Endothelial cell of umbilical vein (primary cell): ENCODE measurements at regions not wholly inside any gene's neighbourhood (a gene's known extent, or its start where the extent isn't known, plus 50 kb on each side); places are given as distances from the start of the nearest gene placed in this dataset.

Experiments
- BruUV-seq: library from RNA; stranded (reverse); fragments of 400-500 nt; replicated peaks from 2 replicates; lab custom pipeline; 2021; lab: Mats Ljungman, UMichigan
- CTCF ChIA-PET: fragments of 300-600, 350-600 bp; sonication (Branson Sonifier 250); formaldehyde crosslinking; loops from one replicate; lab custom pipeline; 2021; ENCODE audit warnings: antibody characterized with exemption, inconsistent platforms; lab: Charles Lee
- POLR2A ChIA-PET: fragments of 300-600, 350-600 bp; sonication (Branson Sonifier 250); formaldehyde crosslinking; loops from one replicate; lab custom pipeline; 2021; ENCODE audit warnings: antibody characterized with exemption, inconsistent platforms; lab: Charles Lee
- DNase-seq: peaks from one replicate; pipeline ENCODE4 v3.0.0-alpha.2; 2011; ENCODE audit warnings: low read depth, low spot score
- FAIRE-seq: peaks from 2 replicates; lab custom pipeline; 2011; peaks lifted over from hg19 to GRCh38; lab: Jason Lieb, UNC
- H2AFZ ChIP-seq: 2 replicates; pipeline ENCODE4 v1.6.0; 2012; ENCODE audit warnings: low read depth, low read length, control low read depth, inconsistent platforms
- H3K27ac ChIP-seq: 2 replicates; pipeline ENCODE4 v1.5.1; 2011; ENCODE audit warnings: low read depth, mild to moderate bottlenecking, control low read depth, low read length, moderate library complexity; ENCODE audit not compliant: insufficient read depth
- H3K27me3 ChIP-seq, 2 experiments: 2 replicates each; pipeline versions ENCODE4 v1.6.0 to v1.6.1; 2011; ENCODE audit warnings: low read length in 2 of 2, mixed read lengths in 1 of 2; ENCODE audit not compliant: control insufficient read depth in 2 of 2, insufficient read depth in 2 of 2
- H3K36me3 ChIP-seq, 2 experiments: 2 replicates in 1 of 2; 3 replicates in 1 of 2; pipeline ENCODE4 v1.5.1; 2011; ENCODE audit warnings: low read length in 2 of 2, mild to moderate bottlenecking in 1 of 2, moderate library complexity in 1 of 2; ENCODE audit not compliant: control insufficient read depth in 2 of 2, insufficient read depth in 2 of 2; ENCODE audit errors: extremely low read depth in 1 of 2
- H3K4me1 ChIP-seq: 3 replicates; pipeline ENCODE4 v1.5.1; 2011; ENCODE audit warnings: mild to moderate bottlenecking, low read length; ENCODE audit not compliant: control insufficient read depth, insufficient read depth; ENCODE audit errors: extremely low read depth
- H3K4me2 ChIP-seq: 2 replicates; pipeline ENCODE4 v1.6.1; 2011; ENCODE audit warnings: low read length, control low read depth, mixed read lengths; ENCODE audit not compliant: insufficient read depth
- H3K4me3 ChIP-seq, 3 experiments: fragments of 200-600 bp in 1 of 3; sonication (generic), shearing (Covaris generic) in 1 of 3; replicated peaks in 1 of 3; 2 replicates each; pipeline ENCODE4 v1.5.1; 2011 to 2016; ENCODE audit warnings: control low read depth in 3 of 3, low read length in 3 of 3, mild to moderate bottlenecking in 2 of 3, inconsistent platforms in 1 of 3, low read depth in 1 of 3, moderate library complexity in 1 of 3; ENCODE audit not compliant: insufficient read depth in 1 of 3
- H3K79me2 ChIP-seq: 2 replicates; pipeline ENCODE4 v1.6.0; 2012; ENCODE audit warnings: low read length, inconsistent platforms; ENCODE audit not compliant: control insufficient read depth, insufficient read depth
- H3K9ac ChIP-seq: replicated peaks from 2 replicates; pipeline ENCODE3; 2011; ENCODE audit warnings: low read length, control low read depth; ENCODE audit not compliant: insufficient read depth; ENCODE audit errors: extremely low read depth
- H3K9me1 ChIP-seq: replicated peaks from 3 replicates; pipeline ENCODE4 v1.6.0; 2011; ENCODE audit warnings: mild to moderate bottlenecking, low read length; ENCODE audit not compliant: control insufficient read depth, insufficient read depth; ENCODE audit errors: extremely low read depth
- H3K9me3 ChIP-seq: replicated peaks from 2 replicates; pipeline ENCODE4 v1.5.1; 2012; ENCODE audit warnings: low read length, inconsistent platforms; ENCODE audit not compliant: control insufficient read depth, insufficient read depth
- H4K20me1 ChIP-seq: replicated peaks from 2 replicates; pipeline ENCODE3; 2011; ENCODE audit warnings: mild to moderate bottlenecking, low read length; ENCODE audit not compliant: control insufficient read depth, insufficient read depth; ENCODE audit errors: extremely low read depth
- EZH2 ChIP-seq: IDR thresholded peaks from 2 replicates; pipeline ENCODE4 v1.6.1; 2012; ENCODE audit warnings: borderline replicate concordance, low read depth, mild to moderate bottlenecking, moderate library complexity, low read length, inconsistent platforms; ENCODE audit not compliant: severe bottlenecking
- FOS ChIP-seq: IDR thresholded peaks from 2 replicates; pipeline ENCODE4 v1.6.1; 2011; ENCODE audit warnings: mild to moderate bottlenecking, low read length, moderate library complexity, borderline replicate concordance; ENCODE audit not compliant: insufficient read depth
- GATA2 ChIP-seq: IDR thresholded peaks from 2 replicates; pipeline ENCODE4 v1.7.0; 2011; ENCODE audit warnings: low read depth, mild to moderate bottlenecking, moderate library complexity, mixed read lengths, low read length; ENCODE audit not compliant: insufficient read length, insufficient read depth
- JUN ChIP-seq: IDR thresholded peaks from 2 replicates; pipeline ENCODE4 v1.6.1; 2011; ENCODE audit warnings: borderline replicate concordance, low read depth; ENCODE audit not compliant: insufficient read length, insufficient read depth
- MYC ChIP-seq: IDR thresholded peaks from one replicate; pipeline ENCODE4 v1.6.1; 2011; ENCODE audit warnings: mild to moderate bottlenecking, low read depth, low read length
- POLR2A ChIP-seq: IDR thresholded peaks from 2 replicates; pipeline ENCODE4 v1.6.1; 2012; ENCODE audit warnings: low read depth, mild to moderate bottlenecking, control low read depth, low read length
- POLR2AphosphoS5 ChIP-seq: IDR thresholded peaks from 2 replicates; pipeline ENCODE4 v1.6.1; 2012; ENCODE audit warnings: low read depth, mild to moderate bottlenecking, control low read depth, low read length, moderate library complexity; ENCODE audit not compliant: insufficient read depth
- dilution Hi-C: fragments of 300-500 bp; cut with MboI; formaldehyde crosslinking; loops from one replicate; pipeline ENCODE4 v1.15.0; 2019; ENCODE audit warnings: low sequenced_read_pairs; ENCODE audit not compliant: extremely low pct_ligation_motif_present
- intact Hi-C: fragments of 100-400 bp; cut with micrococcal nuclease; formaldehyde crosslinking; loops from one replicate; pipeline ENCODE4 v1.10.0; 2022
- TF ChIP-seq, protein P1 (sequence below): IDR thresholded peaks from 2 replicates; pipeline ENCODE4 v1.6.1; 2011; ENCODE audit not compliant: insufficient read depth, insufficient read length
- TF ChIP-seq, protein P2 (sequence below), 2 donors: IDR thresholded peaks; 1 replicate in 1 of 2; 2 replicates in 1 of 2; pipeline ENCODE4 v1.5.1; 2011; ENCODE audit warnings: low read length in 2 of 2, mild to moderate bottlenecking in 2 of 2, moderate library complexity in 2 of 2, control low read depth in 1 of 2, inconsistent platforms in 1 of 2, low read depth in 1 of 2; ENCODE audit not compliant: insufficient read depth in 1 of 2; ENCODE audit errors: extremely low read depth in 1 of 2

DNA sequence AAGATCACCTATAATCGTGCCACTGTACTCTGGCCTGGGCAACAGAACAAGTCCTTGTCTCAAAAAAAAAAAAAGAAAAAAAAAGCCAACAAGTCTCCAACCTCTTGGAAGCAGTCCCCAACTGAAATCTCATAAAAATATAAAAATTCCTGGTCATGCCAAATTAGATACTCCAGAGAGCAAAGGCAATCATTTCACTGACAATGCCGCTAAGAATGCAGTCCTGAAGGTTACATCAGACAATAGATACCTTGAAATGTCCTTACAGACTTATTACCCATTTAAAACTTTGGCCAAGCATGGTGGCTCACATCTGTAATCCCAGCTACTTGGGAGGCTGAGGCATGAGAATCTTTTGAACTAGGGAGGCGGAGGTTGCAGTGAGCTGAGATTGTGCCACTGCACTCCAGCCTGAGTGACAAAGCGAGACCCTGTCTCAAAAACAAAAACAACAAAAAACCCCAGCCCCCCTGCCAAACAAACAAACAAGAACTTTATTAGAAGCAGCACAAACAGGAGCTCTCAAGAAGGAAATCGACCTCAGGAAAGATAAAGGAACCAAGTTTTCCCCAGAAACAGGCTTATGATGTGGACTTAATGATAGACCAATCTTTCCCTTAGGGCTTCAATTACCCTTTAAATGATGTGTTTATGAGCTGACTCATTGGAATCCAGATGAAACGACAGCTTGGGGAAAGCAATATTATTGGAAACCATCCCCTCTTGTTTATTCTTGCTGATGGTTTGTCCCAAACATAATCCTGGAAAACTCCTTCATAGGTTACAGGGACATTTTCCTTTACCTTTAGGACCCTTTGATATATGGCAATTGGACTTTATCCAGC is 53.1 kb upstream of the XCR1 start:
- no peak for DNase-seq
- no peak overlapping the region for H2AFZ ChIP-seq
- peaks cover 9 to 17% of the 10 kb centered on the region in 2 experiments for H3K27me3 ChIP-seq
- no peak overlapping the region for H3K9ac ChIP-seq
- no peaks in the 10 kb centered on the region for H3K9me3 ChIP-seq
- no peaks in the 10 kb centered on the region for H3K9me1 ChIP-seq
- POLR2A ChIA-PET: no interaction called here
- no peak overlapping the region for H3K4me3 ChIP-seq
- H3K4me1 ChIP-seq: no peaks in the 10 kb centered on the region
- FAIRE-seq: no peak
- BruUV-seq: no TSS peak
- CTCF ChIA-PET: interaction anchor here (0.5 to 7.0 kb wide), 6 partner anchors 115 to 1557 kb away, joined by 3 to 212 read pairs (median 10); partner anchors contain the start of gene CXCR6
- H3K79me2 ChIP-seq: no peaks in the 10 kb centered on the region
- no peak overlapping the region for H3K4me2 ChIP-seq
- dilution Hi-C loops: no loop called here
- intact Hi-C loops: no loop called here
- H3K27ac ChIP-seq: no peak overlapping the region
- no peaks in the 10 kb centered on the region for H4K20me1 ChIP-seq
- TF ChIP-seq, protein P1, sequence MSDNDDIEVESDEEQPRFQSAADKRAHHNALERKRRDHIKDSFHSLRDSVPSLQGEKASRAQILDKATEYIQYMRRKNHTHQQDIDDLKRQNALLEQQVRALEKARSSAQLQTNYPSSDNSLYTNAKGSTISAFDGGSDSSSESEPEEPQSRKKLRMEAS: no peak
- no peak for TF ChIP-seq FOS
- no peak for TF ChIP-seq JUN
- TF ChIP-seq POLR2A: no peak
- no peak for TF ChIP-seq GATA2
- TF ChIP-seq POLR2AphosphoS5: no peak
- no peak for TF ChIP-seq EZH2
- no peak for TF ChIP-seq MYC
- TF ChIP-seq, protein P2, sequence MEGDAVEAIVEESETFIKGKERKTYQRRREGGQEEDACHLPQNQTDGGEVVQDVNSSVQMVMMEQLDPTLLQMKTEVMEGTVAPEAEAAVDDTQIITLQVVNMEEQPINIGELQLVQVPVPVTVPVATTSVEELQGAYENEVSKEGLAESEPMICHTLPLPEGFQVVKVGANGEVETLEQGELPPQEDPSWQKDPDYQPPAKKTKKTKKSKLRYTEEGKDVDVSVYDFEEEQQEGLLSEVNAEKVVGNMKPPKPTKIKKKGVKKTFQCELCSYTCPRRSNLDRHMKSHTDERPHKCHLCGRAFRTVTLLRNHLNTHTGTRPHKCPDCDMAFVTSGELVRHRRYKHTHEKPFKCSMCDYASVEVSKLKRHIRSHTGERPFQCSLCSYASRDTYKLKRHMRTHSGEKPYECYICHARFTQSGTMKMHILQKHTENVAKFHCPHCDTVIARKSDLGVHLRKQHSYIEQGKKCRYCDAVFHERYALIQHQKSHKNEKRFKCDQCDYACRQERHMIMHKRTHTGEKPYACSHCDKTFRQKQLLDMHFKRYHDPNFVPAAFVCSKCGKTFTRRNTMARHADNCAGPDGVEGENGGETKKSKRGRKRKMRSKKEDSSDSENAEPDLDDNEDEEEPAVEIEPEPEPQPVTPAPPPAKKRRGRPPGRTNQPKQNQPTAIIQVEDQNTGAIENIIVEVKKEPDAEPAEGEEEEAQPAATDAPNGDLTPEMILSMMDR (IDR thresholded peaks at IDR 0.05; ENCODE audit: extremely low read depth in 1 of 2, insufficient read depth in 1 of 2, low read depth in 1 of 2, low read length in 2 of 2): no peak
- H3K36me3 ChIP-seq: no peaks in the 10 kb centered on the region
